GM13977 (cell line): ENCODE measurements at regions not wholly inside any gene's neighbourhood (a gene's known extent, or its start where the extent isn't known, plus 50 kb on each side); places are given as distances from the start of the nearest gene placed in this dataset.

ENCODE experiments used
- DNase-seq: peaks from one replicate; pipeline ENCODE4 v3.0.0; 2012; ENCODE audit warnings: low spot score
- CTCF ChIP-seq: IDR thresholded peaks from 2 replicates; pipeline ENCODE4 v1.5.1; 2012; ENCODE audit warnings: mild to moderate bottlenecking, control low read depth; ENCODE audit not compliant: insufficient read depth; ENCODE audit errors: extremely low read depth, missing control alignments
- in situ Hi-C: fragments of 300-500 bp; cut with MboI; formaldehyde crosslinking; loops from one replicate; pipeline ENCODE4 v1.12.0; 2022; ENCODE audit warnings: low sequenced_read_pairs, low pct_unique_long_range_greater_than_20kb, mixed read lengths, inconsistent platforms; ENCODE audit not compliant: unreplicated experiment

- no peak for DNase-seq
- TF ChIP-seq CTCF, result no peak
- in situ Hi-C loops, result no loop called here
Observed at GRCh38 chr15:48061605-48062004, 59.2 kb upstream of the SLC24A5 start.

- TF ChIP-seq CTCF, result no peak
- in situ Hi-C loops, result no loop called here
- DNase-seq, result no peak
Observed at GRCh38 chr15:48062148-48062872, 58.5 kb upstream of the SLC24A5 start.

GRCh38 chr15:48063411-48063985 lies 57.3 kb upstream of the SLC24A5 start:
- no peak for TF ChIP-seq CTCF
- DNase-seq, result no peak
- in situ Hi-C loops, result no loop called here

- no peak for TF ChIP-seq CTCF
- DNase-seq, result no peak
- in situ Hi-C loops, result no loop called here
Observed at GRCh38 chr15:48064421-48064820, 56.4 kb upstream of the SLC24A5 start.

GRCh38 chr15:48066456-48066855 lies 54.3 kb upstream of the SLC24A5 start:
- in situ Hi-C loops, result no loop called here
- DNase-seq, result no peak
- no peak for TF ChIP-seq CTCF
